Left lung (tissue), 4 donors: ENCODE measurements at regions not wholly inside any gene's neighbourhood (a gene's known extent, or its start where the extent isn't known, plus 50 kb on each side); places are given as distances from the start of the nearest gene placed in this dataset.

Experiments
- ATAC-seq: fragments of 200-7000 bp; cut with Tn5 transposase; one replicate; pipeline ENCODE4 v1.9.1; 2020; ENCODE audit warnings: moderate library complexity
- DNase-seq, 4 donors: peaks; one replicate each; pipeline ENCODE4 v3.0.0-alpha.2; 2013 to 2020
- H3K27ac ChIP-seq, 2 donors: fragments of 200-600 bp; sonication (generic) in 1 of 2; one replicate each; pipeline versions ENCODE4 v1.5.0 to v1.8.0; 2020 to 2021
- H3K27me3 ChIP-seq, 2 donors: fragments of 200-600 bp; sonication (generic) in 1 of 2; one replicate each; pipeline versions ENCODE4 v1.5.0 to v1.8.0; 2020 to 2021
- H3K36me3 ChIP-seq, 2 donors: fragments of 200-600 bp; sonication (generic) in 1 of 2; one replicate each; pipeline versions ENCODE4 v1.5.0 to v1.8.0; 2020 to 2021
- H3K4me1 ChIP-seq, 2 donors: fragments of 200-600 bp; one replicate each; pipeline ENCODE4 v1.8.0; 2021
- H3K4me3 ChIP-seq, 2 donors: fragments of 200-600 bp; sonication (generic) in 1 of 2; one replicate each; pipeline versions ENCODE4 v1.5.0 to v1.8.0; 2020 to 2021; ENCODE audit warnings: mild to moderate bottlenecking in 1 of 2
- H3K9me3 ChIP-seq, 2 donors: fragments of 200-600 bp; sonication (generic) in 1 of 2; one replicate each; pipeline versions ENCODE4 v1.5.0 to v1.8.0; 2020 to 2021
- CTCF ChIP-seq, 2 donors: fragments of 200-600 bp; sonication (generic) in 1 of 2; IDR thresholded peaks; one replicate each; pipeline versions ENCODE4 v1.5.0 to v1.8.0; 2021; ENCODE audit warnings: antibody characterized with exemption in 2 of 2
- intact Hi-C, 2 donors: fragments of 100-400 bp; cut with DNase I; formaldehyde crosslinking; loops; one replicate each; pipeline versions ENCODE4 v1.11.2 to v1.14.2; 2022
- donor health status: DM: no; HTN: yes; CAD: no.
- donor health status: DM: no; HTN: no; CAD: no.

- no peak overlapping the region for H3K27ac ChIP-seq
These were observed 55.6 kb upstream of the PCBD1 start for GRCh38 chr10:70943841-70944466.

DNA sequence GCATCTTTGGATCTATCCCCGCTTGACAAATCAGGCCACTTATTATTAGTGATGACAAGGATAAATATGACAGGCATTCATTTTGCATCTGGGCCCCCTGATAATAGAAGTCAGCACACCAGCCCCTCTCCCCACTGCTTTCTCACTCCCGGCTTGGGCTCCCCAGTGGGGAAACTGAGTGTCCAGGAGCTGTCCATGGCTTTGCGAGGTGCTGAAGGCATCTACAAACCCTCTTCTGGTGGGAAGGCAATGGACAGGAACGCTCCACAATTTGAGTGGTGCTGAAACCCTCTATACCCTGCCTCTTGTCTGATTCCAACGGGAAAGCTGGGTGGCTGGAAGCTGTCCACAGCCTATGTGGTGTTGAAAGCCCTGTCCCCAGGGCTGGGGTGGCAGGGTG, 61.7 kb upstream of the PCBD1 start:
- ATAC-seq (no peak), DNase-seq (peak in 1 of 4 donors; percentile 17)
- Histone ChIP-seq H3K4me1 (no peaks in the 10 kb centered on the region), H3K36me3 (no peaks in the 10 kb centered on the region), H3K27me3 (no peaks in the 10 kb centered on the region), H3K9me3 (no peaks in the 10 kb centered on the region), H3K4me3 (no peak overlapping the region), H3K27ac (no peak overlapping the region)
- intact Hi-C loops: no loop called here
- no peak for TF ChIP-seq CTCF (IDR thresholded peaks at IDR 0.05)

More at GRCh38 chr10:70943841-70944466, 55.6 kb upstream of the PCBD1 start:
- no peaks in the 10 kb centered on the region for H3K27me3 ChIP-seq
- H3K36me3 ChIP-seq: no peaks in the 10 kb centered on the region
- no peaks in the 10 kb centered on the region for H3K9me3 ChIP-seq
- H3K4me1 ChIP-seq: no peaks in the 10 kb centered on the region
- DNase-seq: peak in 1 of 4 donors; percentile 45
- intact Hi-C loops: no loop called here
- no peak for ATAC-seq
- no peak overlapping the region for H3K4me3 ChIP-seq
- no peak for TF ChIP-seq CTCF (IDR thresholded peaks at IDR 0.05)

- no peak for TF ChIP-seq CTCF (IDR thresholded peaks at IDR 0.05)
- intact Hi-C loops: no loop called here
- DNase-seq (no peak), ATAC-seq (no peak)
- no peaks in the 10 kb centered on the region for H3K4me1 ChIP-seq
- no peak overlapping the region for H3K4me3 ChIP-seq
- no peak overlapping the region for H3K27ac ChIP-seq
- H3K9me3 ChIP-seq: no peaks in the 10 kb centered on the region
- H3K36me3 ChIP-seq: no peaks in the 10 kb centered on the region
- no peaks in the 10 kb centered on the region for H3K27me3 ChIP-seq
These were observed 62.4 kb upstream of the PCBD1 start for GRCh38 chr10:70950801-70951200.

- DNase-seq (no peak), ATAC-seq (no peak)
- Histone ChIP-seq H3K36me3 (no peaks in the 10 kb centered on the region), H3K4me3 (no peak overlapping the region), H3K27ac (no peak overlapping the region), H3K9me3 (no peaks in the 10 kb centered on the region), H3K27me3 (peaks cover 0 to 3% of the 10 kb centered on the region in 2 donors), H3K4me1 (no peaks in the 10 kb centered on the region)
- intact Hi-C loops: no loop called here
- TF ChIP-seq CTCF (IDR thresholded peaks at IDR 0.05): no peak
These were observed 64.0 kb upstream of the PCBD1 start for GRCh38 chr10:70952401-70952800.

GRCh38 chr10:70952921-70953320, 64.6 kb upstream of the PCBD1 start:
- Histone ChIP-seq H3K27me3 (peaks cover 0 to 3% of the 10 kb centered on the region in 2 donors), H3K4me1 (no peaks in the 10 kb centered on the region), H3K36me3 (no peaks in the 10 kb centered on the region), H3K4me3 (no peak overlapping the region), H3K9me3 (no peaks in the 10 kb centered on the region), H3K27ac (no peak overlapping the region)
- TF ChIP-seq CTCF (IDR thresholded peaks at IDR 0.05): no peak
- ATAC-seq (no peak), DNase-seq (peak in 1 of 4 donors; percentile 28)
- intact Hi-C loops: no loop called here
